Fibroblast of villous mesenchyme (primary cell): ENCODE measurements at regions not wholly inside any gene's neighbourhood (a gene's known extent, or its start where the extent isn't known, plus 50 kb on each side); places are given as distances from the start of the nearest gene placed in this dataset.

Source experiments
- DNase-seq: peaks from one replicate; pipeline ENCODE4 v3.0.0-alpha.2; 2010; ENCODE audit warnings: low read depth
- H3K4me3 ChIP-seq: 2 replicates; pipeline ENCODE4 v1.5.1; 2011; ENCODE audit warnings: low read depth, mild to moderate bottlenecking, low read length
- CTCF ChIP-seq: IDR thresholded peaks from 2 replicates; pipeline ENCODE4 v1.5.1; 2012; ENCODE audit warnings: low read depth, mild to moderate bottlenecking, low read length; ENCODE audit not compliant: insufficient read depth

GRCh38 chr12:76611533-76611932 is 52.0 kb upstream of the OSBPL8 start:
- peak; percentile 93 for DNase-seq
- no peak for TF ChIP-seq CTCF
- H3K4me3 ChIP-seq, result no peak overlapping the region

- no peak overlapping the region for H3K4me3 ChIP-seq
- TF ChIP-seq CTCF, result no peak
- DNase-seq, result peak; percentile 42
These were observed 54.8 kb upstream of the OSBPL8 start for GRCh38 chr12:76614364-76614763.

- TF ChIP-seq CTCF, result no peak
- no peak overlapping the region for H3K4me3 ChIP-seq
- no peak for DNase-seq
These were observed 58.5 kb upstream of the OSBPL8 start for GRCh38 chr12:76618031-76618430.

- peak; percentile 94 for TF ChIP-seq CTCF
- DNase-seq, result peak; percentile 73
- no peak overlapping the region for H3K4me3 ChIP-seq
These were observed 62.0 kb upstream of the OSBPL8 start for GRCh38 chr12:76621582-76622024.

- no peak for TF ChIP-seq CTCF
- H3K4me3 ChIP-seq, result no peak overlapping the region
- DNase-seq, result no peak
These were observed 62.8 kb upstream of the OSBPL8 start for GRCh38 chr12:76622351-76622750.

GRCh38 chr12:76622915-76623314 is 63.3 kb upstream of the OSBPL8 start:
- no peak overlapping the region for H3K4me3 ChIP-seq
- DNase-seq, result no peak
- TF ChIP-seq CTCF, result no peak

GRCh38 chr12:76623931-76624330 is 64.4 kb upstream of the OSBPL8 start:
- peak; percentile 9 for DNase-seq
- no peak overlapping the region for H3K4me3 ChIP-seq
- TF ChIP-seq CTCF, result no peak
